CD1c-positive myeloid dendritic cell (primary cell): ENCODE measurements at regions not wholly inside any gene's neighbourhood (a gene's known extent, or its start where the extent isn't known, plus 50 kb on each side); places are given as distances from the start of the nearest gene placed in this dataset.

Source experiments
- DNase-seq: peaks from one replicate; pipeline ENCODE4 v3.0.0-alpha.2; 2016; ENCODE audit errors: extremely low spot score

DNA sequence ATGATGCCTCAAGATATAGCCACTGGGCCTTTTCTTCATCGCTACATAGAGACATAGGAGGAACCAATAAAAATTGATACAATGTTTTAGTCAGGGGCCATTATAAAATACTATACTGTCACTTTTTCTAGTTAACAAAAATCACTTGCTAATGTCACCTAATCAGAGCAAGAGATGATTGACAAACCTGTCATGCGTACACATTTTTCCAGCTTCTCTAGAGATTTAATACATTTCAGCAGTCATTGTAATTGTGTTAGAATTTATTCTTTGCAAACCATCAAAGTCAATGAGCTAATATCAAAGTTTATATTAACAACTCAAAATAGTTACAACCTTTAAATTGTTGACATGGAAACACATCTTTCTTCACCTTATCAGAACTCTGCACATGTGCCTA is 513.6 kb upstream of the SEMA6A start:
- DNase-seq: no peak

DNA sequence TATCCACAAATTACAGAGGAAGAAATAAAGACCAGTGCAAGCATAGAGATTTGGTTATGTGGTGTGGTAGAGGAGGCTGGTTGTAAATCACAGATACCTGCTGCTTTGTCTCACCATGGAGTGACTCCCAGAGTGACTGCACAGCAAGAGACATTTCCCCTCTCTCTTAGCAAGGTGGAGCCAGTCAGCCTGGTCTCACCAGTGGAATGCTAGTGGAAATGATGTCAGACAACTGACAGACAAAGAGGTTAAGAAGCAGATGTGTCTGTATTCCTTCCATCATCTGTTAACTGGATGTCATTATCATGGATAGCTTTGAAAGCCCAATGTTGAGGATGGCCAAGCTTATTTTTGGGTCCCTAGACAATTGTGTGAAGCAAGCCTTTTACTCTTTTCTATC is 509.4 kb upstream of the SEMA6A start:
- DNase-seq: no peak

DNA sequence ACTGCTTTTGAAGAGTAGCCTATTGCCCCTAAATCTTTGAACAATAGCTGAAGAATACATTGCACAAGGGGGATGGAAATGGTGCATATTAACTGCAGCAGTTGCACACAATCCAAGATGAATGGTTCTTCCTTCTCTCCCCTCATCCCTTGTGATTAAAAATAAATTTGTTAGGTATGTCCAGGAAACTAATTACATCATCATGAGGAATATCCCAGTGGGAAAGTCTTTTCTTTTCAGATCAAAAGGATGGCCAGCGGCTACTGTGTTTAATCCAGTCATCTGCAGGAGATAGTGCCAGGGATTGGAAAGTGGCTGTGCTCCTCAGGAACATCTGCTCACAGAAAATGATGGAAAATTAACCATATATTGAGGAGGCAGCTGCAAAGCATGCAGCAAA is 508.4 kb upstream of the SEMA6A start:
- DNase-seq: no peak

DNA sequence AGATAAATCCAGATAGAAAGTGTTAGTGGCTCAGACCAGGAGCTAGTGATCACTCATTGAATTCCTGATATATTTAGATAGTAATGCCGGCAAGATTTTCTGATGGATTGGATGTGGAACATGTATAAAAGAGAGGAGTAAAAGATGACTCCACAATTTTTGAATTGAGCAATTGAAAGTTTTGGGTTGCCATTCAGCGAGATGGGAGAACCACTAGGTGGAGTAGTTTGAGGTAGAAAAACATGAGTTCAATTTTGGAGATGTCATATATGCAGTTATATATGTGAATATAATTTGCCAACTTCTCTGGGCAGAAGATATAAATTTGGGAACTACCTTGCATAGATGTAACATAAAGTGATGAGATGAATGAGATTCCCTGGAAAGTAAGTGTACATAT is 502.5 kb upstream of the SEMA6A start:
- no peak for DNase-seq

DNA sequence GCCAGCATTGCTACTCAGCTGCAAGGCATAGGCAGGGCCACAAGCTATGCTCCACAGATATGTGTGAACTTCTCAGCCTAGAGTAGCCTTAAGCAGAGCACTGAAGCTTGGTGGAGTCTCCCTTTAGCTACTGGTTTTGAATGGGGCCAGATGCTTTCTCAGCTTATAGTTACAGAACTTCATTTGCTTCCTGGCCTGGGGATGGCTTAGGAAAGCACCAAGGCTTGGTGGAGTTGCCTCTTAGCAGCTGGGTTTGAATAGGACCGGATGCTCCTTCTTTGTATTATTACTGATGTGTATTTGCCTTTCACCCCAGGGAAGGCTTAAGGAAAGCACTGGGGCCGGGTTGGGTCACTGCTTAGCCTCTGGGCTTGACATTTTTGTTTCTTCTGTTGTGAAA is 497.8 kb upstream of the SEMA6A start:
- DNase-seq: no peak

DNA sequence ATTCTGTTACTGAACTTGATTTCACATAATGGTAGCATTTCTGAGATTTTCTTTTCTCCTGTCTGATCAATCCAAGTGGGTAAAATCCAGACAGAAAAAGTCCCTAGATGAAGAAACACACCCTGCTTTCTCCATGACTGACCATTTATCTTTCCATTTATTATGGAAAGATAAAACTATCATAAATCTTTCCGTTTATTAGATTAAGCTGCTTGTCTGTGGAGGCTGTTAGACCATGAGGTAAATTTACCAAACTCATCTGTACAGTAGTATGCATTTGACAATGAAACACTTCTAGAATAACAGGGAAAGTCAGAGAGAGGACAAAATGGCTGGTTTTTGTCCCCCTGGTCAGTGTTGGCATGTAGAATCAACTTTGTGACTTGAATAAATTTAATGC is 491.2 kb upstream of the SEMA6A start:
- DNase-seq: no peak

DNA sequence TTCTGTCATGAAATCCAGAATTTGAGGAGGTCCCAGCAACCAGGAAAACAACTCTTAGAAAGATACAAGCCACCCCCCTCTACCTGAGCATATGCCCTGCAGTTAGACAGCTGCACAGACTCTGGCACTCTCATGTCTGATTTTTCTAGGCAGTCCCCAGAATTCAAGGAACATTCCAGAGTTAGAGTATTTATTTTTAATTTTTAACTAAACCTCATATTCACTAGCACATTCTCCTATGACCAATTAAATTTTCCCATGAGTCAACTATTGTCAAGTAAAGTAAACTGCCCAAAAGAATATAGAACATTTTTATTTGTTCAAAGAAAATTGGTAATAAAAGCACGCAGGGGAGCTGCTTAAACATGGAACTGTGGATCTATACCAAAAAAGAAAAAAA is 490.5 kb upstream of the SEMA6A start:
- no peak for DNase-seq

DNA sequence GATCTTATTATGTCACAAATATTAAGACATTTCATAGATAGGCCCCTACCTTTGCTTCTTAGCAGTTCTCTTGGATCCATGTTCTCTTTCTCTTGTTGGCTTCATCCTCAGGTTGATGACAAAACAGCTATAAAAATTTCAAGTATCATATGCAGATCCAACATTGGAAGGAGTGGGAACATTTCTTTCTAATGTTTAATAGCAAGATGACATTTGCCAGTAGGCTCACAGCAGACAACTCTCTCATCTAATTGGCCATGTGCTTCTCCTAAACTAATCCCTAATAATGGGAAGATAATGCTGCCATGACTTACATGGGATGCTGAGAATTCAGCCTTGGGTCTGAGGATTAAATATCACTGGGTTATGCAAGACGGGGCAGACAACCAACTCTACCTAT is 485.5 kb upstream of the SEMA6A start:
- DNase-seq: no peak

DNA sequence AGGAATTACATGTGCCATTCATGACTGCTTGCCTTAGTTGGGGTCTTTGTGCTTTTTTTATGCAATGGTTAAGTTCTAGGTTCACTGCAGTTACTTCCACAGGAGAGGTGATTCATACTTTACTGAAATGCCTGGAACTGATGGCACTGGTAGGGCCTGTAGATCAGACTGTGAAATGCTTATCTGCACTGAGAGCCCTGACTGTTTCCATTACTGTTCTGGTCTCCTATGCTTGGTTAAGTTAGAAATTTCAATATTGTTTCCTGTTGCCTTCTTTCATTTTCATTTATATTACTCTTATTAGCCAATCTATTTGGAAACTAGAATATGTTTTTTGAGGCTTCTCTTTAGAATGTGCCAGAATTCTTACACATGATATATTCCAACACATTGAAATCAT is 484.1 kb upstream of the SEMA6A start:
- DNase-seq: no peak

DNA sequence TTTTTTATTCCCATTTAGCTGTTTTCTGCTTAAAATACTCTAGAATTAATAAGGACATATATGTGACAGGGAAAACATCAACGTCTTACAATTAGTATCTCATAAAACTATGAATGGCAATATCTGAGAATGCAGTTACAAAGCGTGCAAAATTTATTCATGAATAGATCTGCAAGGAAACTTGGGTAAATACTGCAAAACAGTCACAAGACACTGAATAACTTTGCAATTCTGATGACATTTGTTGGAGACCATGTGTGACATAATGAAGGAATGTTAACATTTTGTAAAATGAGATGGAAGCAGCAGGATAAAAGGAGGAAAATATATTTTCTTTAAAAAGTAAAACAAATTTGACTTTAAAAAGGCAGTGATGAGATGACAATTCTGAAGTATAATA is 480.9 kb upstream of the SEMA6A start:
- DNase-seq: no peak

DNA sequence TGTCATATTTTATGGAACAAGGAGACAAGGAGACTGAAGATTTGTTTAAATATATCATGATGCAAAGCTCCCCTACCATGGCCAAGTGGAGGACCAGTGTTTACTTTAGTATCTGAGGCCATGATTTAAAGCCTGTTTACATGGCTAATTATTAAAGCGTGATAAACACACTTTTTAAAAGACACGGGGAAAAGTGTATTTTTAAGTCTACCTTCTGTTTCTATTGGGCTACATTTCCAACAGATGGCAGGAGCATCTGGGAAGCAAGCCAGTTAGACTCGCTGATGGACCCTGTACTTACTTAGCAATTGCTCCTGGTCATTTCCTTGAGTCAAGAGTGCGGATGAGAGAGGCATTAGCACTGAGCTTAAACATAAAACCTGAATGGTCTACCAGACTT is 480.3 kb upstream of the SEMA6A start:
- no peak for DNase-seq

DNA sequence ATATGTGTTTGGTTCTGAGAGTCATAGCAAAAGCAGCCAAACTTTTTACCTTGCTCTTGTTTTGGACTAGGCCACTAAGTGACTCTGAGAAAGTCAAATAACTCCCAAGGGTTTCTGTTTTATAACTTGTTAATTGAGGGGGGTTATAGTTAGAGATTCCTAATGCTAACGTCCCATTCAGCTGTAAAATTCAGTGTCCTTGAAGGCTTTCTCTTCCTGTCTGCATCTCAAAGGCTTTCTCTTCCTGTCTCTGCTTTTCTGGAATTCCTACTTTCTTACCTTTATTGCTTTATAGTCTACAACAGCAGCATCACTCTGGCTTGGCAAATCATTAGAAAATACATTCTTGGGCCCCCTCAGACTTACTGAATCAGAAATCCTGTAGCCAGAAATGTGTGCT is 479.5 kb upstream of the SEMA6A start:
- no peak for DNase-seq

DNA sequence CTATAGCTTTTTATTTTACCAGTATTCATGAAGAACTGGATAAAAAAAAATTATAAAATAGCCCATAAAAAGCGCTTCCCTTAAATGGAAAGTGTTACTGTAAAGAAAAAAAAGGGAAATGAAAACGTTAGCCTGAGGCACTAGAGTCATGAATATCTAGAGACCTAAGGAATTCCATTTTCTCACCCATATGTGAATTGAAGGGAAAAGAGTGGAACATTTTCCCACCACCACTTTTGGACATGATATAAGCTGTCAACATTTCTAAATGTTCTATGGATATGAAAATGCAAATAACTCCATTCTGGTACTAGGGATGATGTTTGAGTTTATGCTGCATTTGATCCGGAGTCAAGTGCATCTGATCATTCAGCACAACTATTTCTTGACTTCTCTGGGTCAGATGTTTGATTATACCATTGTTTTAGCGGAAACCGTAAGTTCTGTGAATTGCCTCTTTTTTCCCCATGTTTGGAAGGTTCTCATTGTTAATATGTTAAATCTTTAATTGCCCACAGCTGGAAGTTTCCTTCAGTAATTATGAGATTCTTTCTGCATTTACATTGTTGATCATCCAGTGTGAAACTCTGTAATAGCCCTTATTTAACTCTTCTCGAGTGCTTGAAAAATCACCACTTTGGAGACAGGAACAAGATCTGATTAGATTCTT is 467.4 kb upstream of the SEMA6A start:
- no peak for DNase-seq

DNA sequence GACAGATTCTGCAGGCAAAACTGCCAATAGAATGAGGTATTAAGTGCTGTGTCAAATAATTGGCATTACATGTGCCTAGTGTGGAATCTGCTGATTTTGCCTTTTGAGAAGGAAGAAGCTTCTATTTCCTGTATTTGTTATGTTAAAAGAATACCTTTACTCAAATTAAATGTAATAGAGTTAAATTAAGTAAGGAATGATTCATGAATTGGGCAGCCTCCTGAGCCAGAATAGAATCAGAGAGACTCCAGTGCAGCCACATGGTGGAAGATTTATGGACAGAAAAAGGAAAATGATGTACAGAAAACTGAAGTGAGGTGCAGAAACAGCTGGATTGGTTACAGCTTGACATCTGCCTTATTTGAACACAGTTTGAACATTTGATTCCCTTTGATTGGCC is 464.4 kb upstream of the SEMA6A start:
- DNase-seq: no peak

DNA sequence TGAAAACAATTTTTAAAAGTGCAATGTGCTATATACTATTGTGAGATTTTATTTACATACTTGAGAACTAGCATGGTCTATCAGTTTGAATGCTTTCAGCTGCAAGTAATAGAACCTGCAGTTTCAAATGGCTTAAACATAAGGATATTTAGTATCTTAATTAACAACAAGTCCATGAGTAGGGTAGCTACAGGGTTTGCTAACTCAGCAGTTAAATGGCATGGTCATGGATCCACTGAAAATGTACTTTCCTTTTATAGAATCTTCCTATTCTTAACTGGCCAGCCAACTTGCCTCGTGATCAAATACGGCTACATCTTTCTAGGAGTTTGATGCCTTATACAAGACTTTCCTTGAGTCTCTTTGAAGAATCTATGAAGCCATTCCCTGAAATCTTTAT is 452.8 kb upstream of the SEMA6A start:
- no peak for DNase-seq

DNA sequence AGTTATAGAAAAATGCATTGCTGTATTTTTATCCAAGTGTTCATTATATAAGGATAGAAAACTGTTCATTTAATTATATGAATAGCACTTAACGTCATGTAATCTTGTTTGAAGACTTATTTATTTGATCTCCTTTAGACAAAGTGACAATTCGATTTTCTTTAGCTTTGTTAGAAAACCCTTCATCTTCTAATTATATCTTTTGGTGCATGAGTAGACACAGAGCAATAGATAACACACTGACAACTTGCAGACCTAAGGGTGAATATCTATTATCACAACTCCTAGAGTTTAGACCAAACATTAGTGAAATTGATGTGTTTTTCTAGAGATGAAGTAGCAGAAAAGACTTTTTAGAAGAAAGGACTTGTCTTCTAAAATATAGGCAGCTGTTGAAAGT is 446.4 kb upstream of the SEMA6A start:
- DNase-seq: no peak

DNA sequence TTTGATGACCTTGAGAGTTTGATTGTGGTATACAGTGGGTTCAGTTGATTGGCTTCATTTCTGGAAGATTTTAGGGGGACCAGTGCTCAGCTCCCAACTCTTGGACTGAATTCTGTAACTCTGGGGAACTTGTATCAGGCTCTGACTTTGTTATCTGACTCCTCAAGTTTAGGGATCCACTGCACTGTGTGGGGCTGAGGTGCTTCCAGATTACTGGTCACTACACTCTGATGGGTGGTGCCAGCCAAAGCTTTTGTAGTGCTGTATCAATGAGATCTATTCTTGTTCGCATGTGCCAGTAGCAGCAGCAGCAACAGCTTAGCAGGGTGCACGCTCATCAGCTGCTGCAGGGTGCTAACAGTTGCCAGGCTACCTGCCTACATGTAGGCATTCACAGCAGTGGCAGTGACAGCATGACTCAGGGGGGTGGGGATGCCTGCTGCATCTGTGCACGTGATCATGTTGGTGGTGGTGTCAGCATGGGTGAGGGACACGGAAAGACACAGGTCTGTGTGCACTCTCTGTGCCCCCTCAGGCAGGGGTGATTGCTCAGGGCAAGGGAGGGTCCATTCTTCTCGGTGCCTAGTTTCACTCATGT is 438.8 kb upstream of the SEMA6A start:
- DNase-seq: no peak

DNA sequence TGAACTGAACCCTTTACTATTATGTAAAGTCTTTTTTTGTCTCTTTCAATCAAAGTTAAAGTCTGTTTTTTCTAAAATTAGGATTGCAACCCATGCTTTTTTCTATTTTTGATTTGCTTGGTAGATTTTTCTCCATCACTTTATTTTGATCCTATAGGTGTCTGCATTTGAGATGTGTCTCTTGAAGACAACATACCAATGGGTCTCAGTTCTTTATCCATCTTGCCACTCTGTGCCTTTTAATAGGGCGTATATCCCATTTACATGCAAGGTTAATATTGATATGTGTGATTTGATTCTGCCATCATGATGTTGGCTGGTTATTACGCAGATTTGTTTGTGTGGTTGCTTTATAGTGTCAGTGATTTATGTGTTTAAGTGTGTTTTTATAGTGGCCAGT is 436.0 kb upstream of the SEMA6A start:
- DNase-seq: no peak

DNA sequence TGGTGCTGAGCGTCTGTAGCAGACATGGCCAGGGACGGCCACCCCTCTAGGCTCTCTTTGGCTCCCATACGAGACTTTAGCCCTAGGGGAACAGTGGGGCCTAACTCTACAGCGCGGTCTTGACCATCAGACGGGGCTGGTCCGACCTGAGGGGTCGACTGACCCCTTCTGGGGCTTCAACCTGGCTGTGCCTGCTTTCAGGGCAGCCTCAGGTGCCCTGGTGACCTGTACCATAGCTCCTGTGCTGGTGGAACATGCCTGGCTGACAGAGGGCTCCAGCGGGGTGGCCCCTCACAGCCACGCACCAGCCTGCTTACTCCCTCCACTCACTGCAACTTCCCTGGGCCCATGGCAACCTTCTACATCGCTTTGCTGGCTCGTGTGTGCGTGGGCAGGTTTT is 423.4 kb upstream of the SEMA6A start:
- DNase-seq: no peak

DNA sequence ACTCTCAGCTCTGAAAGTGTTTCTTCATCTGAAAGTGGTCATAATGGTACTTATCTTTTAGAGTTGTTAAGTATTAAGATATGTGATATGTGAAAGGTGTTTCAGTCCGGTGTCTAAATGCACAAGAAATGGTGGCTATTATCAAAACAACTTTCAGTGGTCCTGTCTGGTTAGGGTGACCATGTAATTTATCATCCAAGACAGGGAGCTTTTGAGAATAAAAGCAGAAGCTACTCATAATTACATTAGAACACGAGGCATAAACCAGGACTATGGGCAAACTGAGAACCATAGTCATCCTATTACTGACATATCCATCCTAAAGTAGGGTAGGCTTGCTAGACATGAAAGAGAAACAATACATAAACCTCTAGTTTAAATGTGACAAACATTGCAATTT is 418.1 kb upstream of the SEMA6A start:
- DNase-seq: no peak

DNA sequence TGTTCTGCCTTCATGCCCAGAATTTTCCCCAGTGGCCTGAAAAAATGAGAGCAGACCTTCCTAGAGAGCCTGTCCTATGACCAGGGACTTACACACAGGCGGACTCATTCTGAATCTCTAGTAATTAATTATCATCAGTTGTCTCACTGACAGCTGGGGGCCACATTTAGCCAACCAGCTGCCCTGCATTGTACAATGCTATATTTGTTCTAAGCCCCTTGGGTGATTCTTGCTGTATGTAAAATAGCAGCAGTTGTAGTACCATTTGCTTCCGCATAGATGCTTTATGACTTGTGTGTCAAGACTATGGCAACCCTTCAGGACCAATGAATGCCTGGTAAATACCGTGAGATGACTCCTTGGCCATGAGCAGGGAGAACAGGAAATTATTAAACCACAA is 415.4 kb upstream of the SEMA6A start:
- DNase-seq: no peak

DNA sequence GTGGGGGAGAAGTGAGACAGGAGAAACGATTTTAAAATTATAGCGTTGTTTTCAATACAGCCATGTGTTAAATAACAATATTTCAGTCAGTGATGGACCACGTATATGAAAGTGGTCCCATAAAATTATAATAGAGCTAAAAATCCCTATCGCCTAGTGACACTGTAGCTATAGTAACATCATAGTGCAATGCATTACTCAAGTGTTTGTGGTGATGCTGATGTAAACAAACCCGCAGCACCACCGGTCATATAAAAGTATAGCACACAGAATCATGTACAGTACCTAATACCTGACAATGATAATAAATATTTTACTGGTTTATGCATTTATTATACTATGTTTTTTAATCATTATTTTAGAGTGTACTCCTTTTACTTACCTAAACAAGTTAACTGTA is 407.4 kb upstream of the SEMA6A start:
- DNase-seq: no peak

DNA sequence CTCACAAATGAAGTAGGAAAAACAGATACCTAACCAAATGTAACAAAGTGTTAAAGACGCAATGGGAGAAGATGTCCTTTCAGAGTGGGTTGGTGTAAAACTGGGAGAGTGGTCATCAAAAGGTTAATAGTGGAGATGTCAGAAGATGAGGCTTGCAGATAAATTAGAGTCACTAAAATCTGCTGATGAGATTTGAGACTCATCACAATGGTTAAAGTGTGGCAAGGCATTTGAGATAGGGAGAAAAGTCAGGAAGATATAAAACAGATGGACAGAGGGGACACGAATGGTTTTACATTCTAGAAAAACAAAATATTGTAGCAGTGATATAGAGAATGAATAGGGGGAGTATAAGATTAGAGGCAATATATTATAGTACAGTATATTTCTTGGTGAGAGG is 406.0 kb upstream of the SEMA6A start:
- no peak for DNase-seq

DNA sequence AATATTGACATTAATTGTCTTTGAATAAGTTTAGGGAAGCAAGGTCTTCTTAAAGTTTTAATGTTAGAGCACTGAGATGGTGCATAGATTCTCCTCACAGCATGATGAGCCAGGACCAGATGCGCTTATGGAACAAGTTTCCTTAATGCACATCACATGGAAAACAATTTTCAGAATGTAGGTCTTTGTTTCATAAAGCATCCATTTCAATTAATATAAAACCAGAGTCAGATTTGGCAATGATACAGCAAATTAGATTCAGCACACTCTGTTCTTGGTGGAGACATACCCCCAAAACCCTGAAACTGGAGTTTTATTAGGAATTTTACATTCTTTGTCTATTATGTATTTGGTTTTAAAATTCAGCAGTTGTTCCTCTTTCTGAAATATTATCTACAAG is 402.1 kb upstream of the SEMA6A start:
- DNase-seq: no peak
